GM18858 (cell line): ENCODE measurements at regions not wholly inside any gene's neighbourhood (a gene's known extent, or its start where the extent isn't known, plus 50 kb on each side); places are given as distances from the start of the nearest gene placed in this dataset.
"Not testable (repeated sequence)": the region's sequence is repeated elsewhere in the genome, so short reads cannot be mapped to it uniquely, and the experiment has no call there.

Source experiments
- ATAC-seq: cut with Tn5 transposase; IDR thresholded peaks from one replicate; pipeline ENCODE4 v1.9.1; 2021; ENCODE audit not compliant: unreplicated experiment

- ATAC-seq, result no peak
Observed at GRCh38 chr1:80624682-80625081, 1176.1 kb upstream of the ADGRL2 start.

GRCh38 chr1:80607064-80607463 lies 1193.7 kb upstream of the ADGRL2 start:
- no peak for ATAC-seq

- ATAC-seq, result no peak
Observed at GRCh38 chr1:80594013-80594412, 1206.7 kb upstream of the ADGRL2 start.

GRCh38 chr1:80593197-80593596 lies 1207.5 kb upstream of the ADGRL2 start:
- no peak for ATAC-seq

- ATAC-seq, result no peak
Observed at GRCh38 chr1:80582980-80583379, 1217.8 kb upstream of the ADGRL2 start.

- ATAC-seq, result no peak
Observed at GRCh38 chr1:80579055-80579454, 1221.7 kb upstream of the ADGRL2 start.

GRCh38 chr1:80566867-80567266 lies 1233.9 kb upstream of the ADGRL2 start:
- no peak for ATAC-seq

GRCh38 chr1:80566123-80566522 lies 1234.6 kb upstream of the ADGRL2 start:
- ATAC-seq, result no peak

GRCh38 chr1:80565406-80565805 lies 1235.3 kb upstream of the ADGRL2 start:
- ATAC-seq, result no peak

GRCh38 chr1:80542231-80542630 lies 1258.5 kb upstream of the ADGRL2 start:
- no peak for ATAC-seq

GRCh38 chr1:80540596-80540995 lies 1260.1 kb upstream of the ADGRL2 start:
- no peak for ATAC-seq

- ATAC-seq, result no peak
Observed at GRCh38 chr1:80540149-80540548, 1260.6 kb upstream of the ADGRL2 start.

- not testable (repeated sequence) for ATAC-seq
Observed at GRCh38 chr1:80539298-80539697, 1261.4 kb upstream of the ADGRL2 start.

- ATAC-seq, result no peak
Observed at GRCh38 chr1:80536461-80536860, 1264.3 kb upstream of the ADGRL2 start.

- no peak for ATAC-seq
Observed at GRCh38 chr1:80535466-80535865, 1265.3 kb upstream of the ADGRL2 start.

GRCh38 chr1:80534606-80535360 lies 1266.0 kb upstream of the ADGRL2 start:
- ATAC-seq, result no peak

GRCh38 chr1:80533775-80534334 lies 1266.9 kb upstream of the ADGRL2 start:
- ATAC-seq, result no peak

- ATAC-seq, result no peak
Observed at GRCh38 chr1:80533093-80533492, 1267.6 kb upstream of the ADGRL2 start.

GRCh38 chr1:80531182-80531581 lies 1269.6 kb upstream of the ADGRL2 start:
- ATAC-seq, result no peak

- ATAC-seq, result no peak
Observed at GRCh38 chr1:80529546-80529945, 1271.2 kb upstream of the ADGRL2 start.

- no peak for ATAC-seq
Observed at GRCh38 chr1:80523861-80524260, 1276.9 kb upstream of the ADGRL2 start.

- ATAC-seq, result not testable (repeated sequence)
Observed at GRCh38 chr1:80523071-80523470, 1277.7 kb upstream of the ADGRL2 start.

- ATAC-seq, result no peak
Observed at GRCh38 chr1:80520949-80521348, 1279.8 kb upstream of the ADGRL2 start.
